ENCODE measurements at regions not wholly inside any gene's neighbourhood (a gene's known extent, or its start where the extent isn't known, plus 50 kb on each side); places are given as distances from the start of the nearest gene placed in this dataset.

DNA sequence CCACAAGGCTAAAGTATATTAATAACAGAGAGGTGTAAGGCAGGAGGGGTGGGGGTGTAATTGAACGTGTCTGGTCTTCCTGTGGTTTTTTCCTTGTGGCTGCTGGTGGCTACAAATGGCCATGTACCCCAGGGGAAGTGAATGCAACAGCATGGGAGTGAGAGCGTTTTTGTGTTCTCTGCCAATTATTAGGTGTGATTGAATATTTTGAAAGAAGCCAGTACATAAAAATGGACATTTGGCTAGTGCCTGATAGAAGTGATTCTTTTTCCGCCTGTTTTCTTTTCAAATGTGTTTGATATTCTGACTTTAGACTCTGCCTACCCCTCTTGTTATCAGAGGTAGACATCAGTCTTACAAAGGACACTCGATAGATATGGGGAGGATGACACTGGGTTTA is 141.3 kb downstream of the PRL start:
- TF ChIP-seq ZNF8 (CRISPR knock-in tag; IDR thresholded peaks at IDR 0.05): no peak
- no peak for TF ChIP-seq ZFP3 (CRISPR knock-in tag; IDR thresholded peaks at IDR 0.05)
- no peak for TF ChIP-seq OSR1 (CRISPR knock-in tag; IDR thresholded peaks at IDR 0.05)
- TF ChIP-seq BACH2 (CRISPR knock-in tag; IDR thresholded peaks at IDR 0.05; ENCODE audit: borderline replicate concordance): no peak
- TF ChIP-seq, protein P1, sequence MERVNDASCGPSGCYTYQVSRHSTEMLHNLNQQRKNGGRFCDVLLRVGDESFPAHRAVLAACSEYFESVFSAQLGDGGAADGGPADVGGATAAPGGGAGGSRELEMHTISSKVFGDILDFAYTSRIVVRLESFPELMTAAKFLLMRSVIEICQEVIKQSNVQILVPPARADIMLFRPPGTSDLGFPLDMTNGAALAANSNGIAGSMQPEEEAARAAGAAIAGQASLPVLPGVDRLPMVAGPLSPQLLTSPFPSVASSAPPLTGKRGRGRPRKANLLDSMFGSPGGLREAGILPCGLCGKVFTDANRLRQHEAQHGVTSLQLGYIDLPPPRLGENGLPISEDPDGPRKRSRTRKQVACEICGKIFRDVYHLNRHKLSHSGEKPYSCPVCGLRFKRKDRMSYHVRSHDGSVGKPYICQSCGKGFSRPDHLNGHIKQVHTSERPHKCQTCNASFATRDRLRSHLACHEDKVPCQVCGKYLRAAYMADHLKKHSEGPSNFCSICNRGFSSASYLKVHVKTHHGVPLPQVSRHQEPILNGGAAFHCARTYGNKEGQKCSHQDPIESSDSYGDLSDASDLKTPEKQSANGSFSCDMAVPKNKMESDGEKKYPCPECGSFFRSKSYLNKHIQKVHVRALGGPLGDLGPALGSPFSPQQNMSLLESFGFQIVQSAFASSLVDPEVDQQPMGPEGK (CRISPR knock-in tag; IDR thresholded peaks at IDR 0.05; ENCODE audit: borderline replicate concordance): no peak
- no peak for TF ChIP-seq ZC3H10 (CRISPR knock-in tag; IDR thresholded peaks at IDR 0.05)
- TF ChIP-seq SNAI2 (CRISPR knock-in tag; IDR thresholded peaks at IDR 0.05): no peak
- no peak for TF ChIP-seq ZNF70 (CRISPR knock-in tag; IDR thresholded peaks at IDR 0.05)
